ENCODE measurements at regions not wholly inside any gene's neighbourhood (a gene's known extent, or its start where the extent isn't known, plus 50 kb on each side); places are given as distances from the start of the nearest gene placed in this dataset.
"Not testable (repeated sequence)": the region's sequence is repeated elsewhere in the genome, so short reads cannot be mapped to it uniquely, and the experiment has no call there.

DNA sequence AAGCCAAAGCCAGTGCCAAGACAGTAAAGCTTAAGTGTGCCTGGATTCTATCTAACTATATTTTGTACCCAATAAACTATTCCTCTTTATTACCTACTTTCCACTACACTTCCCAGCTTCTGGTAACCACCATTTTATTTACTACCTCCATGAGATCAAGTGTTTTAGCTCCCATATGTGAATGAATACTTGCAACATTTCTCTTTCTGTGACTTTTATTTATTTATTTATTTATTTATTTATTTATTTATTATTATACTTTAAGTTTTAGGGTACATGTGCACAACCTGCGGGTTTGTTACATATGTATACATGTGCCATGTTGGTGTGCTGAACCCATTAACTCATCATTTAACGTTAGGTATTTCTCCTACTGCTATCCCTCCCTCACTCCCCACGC, 582.1 kb downstream of the AMY1C start:
- TF ChIP-seq EZH2phosphoT487 (IDR thresholded peaks at IDR 0.05; ENCODE audit: low read depth) = no peak
- TF ChIP-seq, protein P1, sequence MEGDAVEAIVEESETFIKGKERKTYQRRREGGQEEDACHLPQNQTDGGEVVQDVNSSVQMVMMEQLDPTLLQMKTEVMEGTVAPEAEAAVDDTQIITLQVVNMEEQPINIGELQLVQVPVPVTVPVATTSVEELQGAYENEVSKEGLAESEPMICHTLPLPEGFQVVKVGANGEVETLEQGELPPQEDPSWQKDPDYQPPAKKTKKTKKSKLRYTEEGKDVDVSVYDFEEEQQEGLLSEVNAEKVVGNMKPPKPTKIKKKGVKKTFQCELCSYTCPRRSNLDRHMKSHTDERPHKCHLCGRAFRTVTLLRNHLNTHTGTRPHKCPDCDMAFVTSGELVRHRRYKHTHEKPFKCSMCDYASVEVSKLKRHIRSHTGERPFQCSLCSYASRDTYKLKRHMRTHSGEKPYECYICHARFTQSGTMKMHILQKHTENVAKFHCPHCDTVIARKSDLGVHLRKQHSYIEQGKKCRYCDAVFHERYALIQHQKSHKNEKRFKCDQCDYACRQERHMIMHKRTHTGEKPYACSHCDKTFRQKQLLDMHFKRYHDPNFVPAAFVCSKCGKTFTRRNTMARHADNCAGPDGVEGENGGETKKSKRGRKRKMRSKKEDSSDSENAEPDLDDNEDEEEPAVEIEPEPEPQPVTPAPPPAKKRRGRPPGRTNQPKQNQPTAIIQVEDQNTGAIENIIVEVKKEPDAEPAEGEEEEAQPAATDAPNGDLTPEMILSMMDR (IDR thresholded peaks at IDR 0.05; ENCODE audit: low read depth, low read length) = no peak
- H2AFZ ChIP-seq (ENCODE audit: low read depth, low read length) = no peak overlapping the region
- H3K4me1 ChIP-seq (ENCODE audit: low read length) = no peaks in the 10 kb centered on the region
- no peaks in the 10 kb centered on the region for H4K20me1 ChIP-seq (ENCODE audit: insufficient read depth, low read length)
- H3K9ac ChIP-seq (ENCODE audit: low read length) = no peak overlapping the region
- no peaks in the 10 kb centered on the region for H3K9me3 ChIP-seq (ENCODE audit: insufficient read depth, low read length)
- H3K79me2 ChIP-seq (ENCODE audit: low read length) = no peaks in the 10 kb centered on the region
- no peaks in the 10 kb centered on the region for H3K36me3 ChIP-seq (replicated peaks; ENCODE audit: low read depth, low read length)
- H3K4me2 ChIP-seq (ENCODE audit: low read length) = no peak overlapping the region
- no peak overlapping the region for H3K4me3 ChIP-seq (ENCODE audit: low read length)
- H3K27ac ChIP-seq (ENCODE audit: low read length) = no peak overlapping the region
- no peaks in the 10 kb centered on the region for H3K27me3 ChIP-seq (ENCODE audit: low read depth, low read length)

DNA sequence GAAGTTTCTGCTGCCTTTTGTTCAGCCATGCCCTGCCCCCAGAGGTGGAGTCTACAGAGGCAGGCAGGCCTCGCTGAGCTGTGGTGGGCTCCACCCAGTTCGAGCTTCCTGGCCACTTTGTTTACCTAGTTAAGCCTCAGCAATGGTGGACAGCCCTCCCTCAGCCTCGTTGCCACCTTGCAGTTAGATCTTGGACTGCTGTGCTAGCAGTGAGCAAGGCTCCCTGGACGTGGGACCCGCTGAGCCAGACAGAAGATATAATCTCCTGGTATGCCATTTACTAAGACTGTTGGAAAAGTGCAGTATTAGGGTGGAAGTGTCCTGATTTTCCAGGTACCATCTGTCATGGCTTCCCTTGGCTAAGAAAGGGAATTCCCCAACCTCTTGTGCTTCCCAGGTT, 588.2 kb downstream of the AMY1C start:
- H3K36me3 ChIP-seq (replicated peaks; ENCODE audit: low read depth, low read length); H3K4me2 ChIP-seq (ENCODE audit: low read length); H4K20me1 ChIP-seq (ENCODE audit: insufficient read depth, low read length); H3K4me3 ChIP-seq (ENCODE audit: low read length); H3K27me3 ChIP-seq (ENCODE audit: low read depth, low read length); H2AFZ ChIP-seq (ENCODE audit: low read depth, low read length); H3K4me1 ChIP-seq (ENCODE audit: low read length); H3K9ac ChIP-seq (ENCODE audit: low read length); H3K9me3 ChIP-seq (ENCODE audit: insufficient read depth, low read length); H3K79me2 ChIP-seq (ENCODE audit: low read length); H3K27ac ChIP-seq (ENCODE audit: low read length): not testable (repeated sequence)

DNA sequence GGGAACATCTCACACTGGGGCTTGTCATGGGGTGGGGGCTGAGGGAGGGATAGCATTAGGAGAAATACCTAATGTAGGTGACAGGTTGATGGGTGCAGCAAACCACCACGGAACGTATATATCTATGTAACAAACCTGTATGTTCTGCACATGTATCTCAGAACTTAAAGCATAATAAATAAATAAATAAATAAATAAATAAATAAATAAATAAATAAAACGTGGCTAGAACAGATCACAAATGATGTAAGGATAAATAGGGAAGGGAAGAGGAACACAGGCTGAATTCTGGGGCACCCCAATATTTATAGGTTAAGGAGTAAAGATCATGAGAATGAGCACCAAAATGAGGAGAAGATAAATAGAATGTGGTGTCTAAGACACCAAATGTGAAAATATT, 592.2 kb downstream of the AMY1C start:
- TF ChIP-seq, protein P1 (IDR thresholded peaks at IDR 0.05; ENCODE audit: low read depth, low read length) = no peak
- TF ChIP-seq EZH2phosphoT487 (IDR thresholded peaks at IDR 0.05; ENCODE audit: low read depth) = no peak
- Histone ChIP-seq H3K27me3 (ENCODE audit: low read depth, low read length) (no peaks in the 10 kb centered on the region), H4K20me1 (ENCODE audit: insufficient read depth, low read length) (no peaks in the 10 kb centered on the region), H3K9me3 (ENCODE audit: insufficient read depth, low read length) (no peaks in the 10 kb centered on the region), H3K27ac (ENCODE audit: low read length) (no peak overlapping the region), H3K9ac (ENCODE audit: low read length) (no peak overlapping the region), H3K4me1 (ENCODE audit: low read length) (no peaks in the 10 kb centered on the region), H3K4me2 (ENCODE audit: low read length) (no peak overlapping the region), H3K36me3 (replicated peaks; ENCODE audit: low read depth, low read length) (no peaks in the 10 kb centered on the region), H2AFZ (ENCODE audit: low read depth, low read length) (no peak overlapping the region), H3K4me3 (ENCODE audit: low read length) (no peak overlapping the region), H3K79me2 (ENCODE audit: low read length) (no peaks in the 10 kb centered on the region)

DNA sequence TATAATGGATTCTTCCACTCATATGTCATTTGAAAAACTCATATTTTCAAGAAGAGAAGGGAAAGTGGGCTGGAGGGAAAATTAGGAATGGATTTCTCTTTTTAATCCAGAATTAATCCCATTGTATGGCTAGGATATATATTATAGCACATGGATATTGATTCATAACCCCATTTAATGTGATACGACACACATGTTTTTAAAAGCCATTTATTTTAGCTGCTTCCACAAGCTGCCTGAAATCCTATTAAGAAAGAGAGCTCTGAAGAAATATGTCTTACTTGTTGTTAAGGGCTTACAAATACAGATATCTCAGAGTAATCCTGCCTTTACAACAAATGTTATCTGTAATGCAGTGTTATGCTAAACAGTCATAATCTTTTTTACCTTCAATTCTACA, 598.6 kb downstream of the AMY1C start:
- H3K27ac ChIP-seq (ENCODE audit: low read length) = no peak overlapping the region
- H2AFZ ChIP-seq (ENCODE audit: low read depth, low read length) = no peak overlapping the region
- no peaks in the 10 kb centered on the region for H3K79me2 ChIP-seq (ENCODE audit: low read length)
- no peaks in the 10 kb centered on the region for H3K4me1 ChIP-seq (ENCODE audit: low read length)
- H3K4me2 ChIP-seq (ENCODE audit: low read length) = no peak overlapping the region
- no peak overlapping the region for H3K9ac ChIP-seq (ENCODE audit: low read length)
- H4K20me1 ChIP-seq (ENCODE audit: insufficient read depth, low read length) = no peaks in the 10 kb centered on the region
- H3K36me3 ChIP-seq (replicated peaks; ENCODE audit: low read depth, low read length) = no peaks in the 10 kb centered on the region
- H3K27me3 ChIP-seq (ENCODE audit: low read depth, low read length) = no peaks in the 10 kb centered on the region
- no peak overlapping the region for H3K4me3 ChIP-seq (ENCODE audit: low read length)
- no peaks in the 10 kb centered on the region for H3K9me3 ChIP-seq (ENCODE audit: insufficient read depth, low read length)
- no peak for TF ChIP-seq EZH2phosphoT487 (IDR thresholded peaks at IDR 0.05; ENCODE audit: low read depth)
- TF ChIP-seq, protein P1 (IDR thresholded peaks at IDR 0.05; ENCODE audit: low read depth, low read length) = no peak

DNA sequence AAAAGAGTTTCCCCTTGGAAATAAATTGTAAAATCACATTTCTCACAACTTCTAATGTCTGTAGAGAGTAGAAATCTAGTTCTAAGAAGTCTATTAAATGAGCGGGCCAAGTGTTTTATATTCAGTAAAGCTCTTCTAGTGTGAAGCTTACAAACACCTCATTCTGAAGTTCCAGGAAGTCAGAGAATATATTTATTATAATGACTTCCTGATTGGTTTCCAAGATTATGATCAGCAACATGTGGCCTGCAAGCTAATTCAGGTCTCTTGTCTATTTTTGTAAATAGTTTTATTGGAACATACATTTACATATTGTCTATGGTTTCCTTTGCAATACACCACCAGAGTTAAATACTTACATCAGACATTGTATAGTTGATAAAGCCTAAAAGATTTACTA, 603.9 kb downstream of the AMY1C start:
- no peak overlapping the region for H3K9ac ChIP-seq (ENCODE audit: low read length)
- H3K4me3 ChIP-seq (ENCODE audit: low read length) = no peak overlapping the region

More for the DNA sequence above, 603.9 kb downstream of the AMY1C start:
- H3K79me2 ChIP-seq (ENCODE audit: low read length) = no peaks in the 10 kb centered on the region
- no peaks in the 10 kb centered on the region for H3K36me3 ChIP-seq (replicated peaks; ENCODE audit: low read depth, low read length)
- no peaks in the 10 kb centered on the region for H3K27me3 ChIP-seq (ENCODE audit: low read depth, low read length)
- no peak overlapping the region for H3K27ac ChIP-seq (ENCODE audit: low read length)
- TF ChIP-seq, protein P1 (IDR thresholded peaks at IDR 0.05; ENCODE audit: low read depth, low read length) = no peak
- TF ChIP-seq EZH2phosphoT487 (IDR thresholded peaks at IDR 0.05; ENCODE audit: low read depth) = no peak
- H4K20me1 ChIP-seq (ENCODE audit: insufficient read depth, low read length) = no peaks in the 10 kb centered on the region
- H3K4me1 ChIP-seq (ENCODE audit: low read length) = 0 out of 2 replicates have a peak, but pooled peaks cover 3% of the 10 kb centered on the region
- no peaks in the 10 kb centered on the region for H3K9me3 ChIP-seq (ENCODE audit: insufficient read depth, low read length)
- H2AFZ ChIP-seq (ENCODE audit: low read depth, low read length) = peak overlapping the region; percentile 81; the same call in 1 of the 2 replicates
- H3K4me2 ChIP-seq (ENCODE audit: low read length) = no peak overlapping the region

Measured in OCI-LY3 (cell line).